ENCODE measurements at regions not wholly inside any gene's neighbourhood (a gene's known extent, or its start where the extent isn't known, plus 50 kb on each side); places are given as distances from the start of the nearest gene placed in this dataset.

- Histone ChIP-seq H2AFZ (ENCODE audit: low read length) (no peak overlapping the region), H3F3A (ENCODE audit: insufficient read depth, low read length) (no peaks in the 10 kb centered on the region)
Measured at GRCh38 chr6:112502351-112503090, 155.4 kb downstream of the RFPL4B start.

GRCh38 chr6:112503091-112503596 lies 156.0 kb downstream of the RFPL4B start:
- H3K4me2 ChIP-seq (ENCODE audit: low read length): no peak overlapping the region
- H3K9me3 ChIP-seq (ENCODE audit: low read length): no peaks in the 10 kb centered on the region
- no peak overlapping the region for H2AFZ ChIP-seq (ENCODE audit: low read length)

More at GRCh38 chr6:112502351-112503090, 155.4 kb downstream of the RFPL4B start:
- H3K4me3 ChIP-seq (ENCODE audit: low read depth, low read length, poor library complexity, severe bottlenecking): no peak overlapping the region
- H3K4me1 ChIP-seq (ENCODE audit: insufficient read depth, low read length, severe bottlenecking): no peaks in the 10 kb centered on the region
- no peaks in the 10 kb centered on the region for H3K9me2 ChIP-seq (ENCODE audit: low read depth, low read length)
- no peak overlapping the region for H3K9ac ChIP-seq (ENCODE audit: low read length)
- H3K27ac ChIP-seq (ENCODE audit: low read depth, low read length, poor library complexity, severe bottlenecking): no peak overlapping the region
- H4K20me1 ChIP-seq (ENCODE audit: insufficient read depth, low read length): no peaks in the 10 kb centered on the region
- TF ChIP-seq EZH2 (IDR thresholded peaks at IDR 0.05; ENCODE audit: borderline replicate concordance, low read length) (no peak), CTCF (IDR thresholded peaks at IDR 0.05; ENCODE audit: low read length) (peak; percentile 11; the same call in 1 of the 2 replicates)
- no peak overlapping the region for H3K4me2 ChIP-seq (ENCODE audit: low read length)
- no peaks in the 10 kb centered on the region for H3K9me3 ChIP-seq (ENCODE audit: low read length)
- H3K79me2 ChIP-seq (ENCODE audit: insufficient read depth, low read length): no peaks in the 10 kb centered on the region
- H3K27me3 ChIP-seq (ENCODE audit: insufficient read depth, low read length): no peaks in the 10 kb centered on the region
- no peaks in the 10 kb centered on the region for H3K36me3 ChIP-seq (ENCODE audit: insufficient read depth, low read length)

GRCh38 chr6:112504621-112505020 lies 157.5 kb downstream of the RFPL4B start:
- Histone ChIP-seq H3K36me3 (ENCODE audit: insufficient read depth, low read length) (no peaks in the 10 kb centered on the region), H3K9me2 (ENCODE audit: low read depth, low read length) (no peaks in the 10 kb centered on the region), H3F3A (ENCODE audit: insufficient read depth, low read length) (no peaks in the 10 kb centered on the region), H3K4me1 (ENCODE audit: insufficient read depth, low read length, severe bottlenecking) (no peaks in the 10 kb centered on the region), H3K79me2 (ENCODE audit: insufficient read depth, low read length) (no peaks in the 10 kb centered on the region), H3K4me2 (ENCODE audit: low read length) (no peak overlapping the region), H3K9ac (ENCODE audit: low read length) (no peak overlapping the region), H3K9me3 (ENCODE audit: low read length) (no peaks in the 10 kb centered on the region), H3K4me3 (ENCODE audit: low read depth, low read length, poor library complexity, severe bottlenecking) (no peak overlapping the region), H3K27ac (ENCODE audit: low read depth, low read length, poor library complexity, severe bottlenecking) (no peak overlapping the region), H4K20me1 (ENCODE audit: insufficient read depth, low read length) (no peaks in the 10 kb centered on the region), H2AFZ (ENCODE audit: low read length) (no peak overlapping the region), H3K27me3 (ENCODE audit: insufficient read depth, low read length) (no peaks in the 10 kb centered on the region)
- TF ChIP-seq CTCF (IDR thresholded peaks at IDR 0.05; ENCODE audit: low read length) (no peak), EZH2 (IDR thresholded peaks at IDR 0.05; ENCODE audit: borderline replicate concordance, low read length) (no peak)

More at GRCh38 chr6:112503091-112503596, 156.0 kb downstream of the RFPL4B start:
- TF ChIP-seq EZH2 (IDR thresholded peaks at IDR 0.05; ENCODE audit: borderline replicate concordance, low read length) (no peak), CTCF (IDR thresholded peaks at IDR 0.05; ENCODE audit: low read length) (no peak)
- Histone ChIP-seq H3K36me3 (ENCODE audit: insufficient read depth, low read length) (no peaks in the 10 kb centered on the region), H3K27me3 (ENCODE audit: insufficient read depth, low read length) (no peaks in the 10 kb centered on the region), H3K4me3 (ENCODE audit: low read depth, low read length, poor library complexity, severe bottlenecking) (no peak overlapping the region), H3F3A (ENCODE audit: insufficient read depth, low read length) (no peaks in the 10 kb centered on the region), H4K20me1 (ENCODE audit: insufficient read depth, low read length) (no peaks in the 10 kb centered on the region), H3K9me2 (ENCODE audit: low read depth, low read length) (no peaks in the 10 kb centered on the region), H3K4me1 (ENCODE audit: insufficient read depth, low read length, severe bottlenecking) (no peaks in the 10 kb centered on the region), H3K27ac (ENCODE audit: low read depth, low read length, poor library complexity, severe bottlenecking) (no peak overlapping the region), H3K9ac (ENCODE audit: low read length) (no peak overlapping the region), H3K79me2 (ENCODE audit: insufficient read depth, low read length) (no peaks in the 10 kb centered on the region)
